H9 (cell line): ENCODE measurements at regions not wholly inside any gene's neighbourhood (a gene's known extent, or its start where the extent isn't known, plus 50 kb on each side); places are given as distances from the start of the nearest gene placed in this dataset.

Experiments used
- DNase-seq: peaks from one replicate; pipeline ENCODE4 v3.0.0-alpha.2; 2017
- H2AFZ ChIP-seq: one replicate; pipeline ENCODE4 v1.6.1; 2013; ENCODE audit warnings: mild to moderate bottlenecking, low read length, control low read depth, moderate library complexity
- H2AK5ac ChIP-seq: 2 replicates; pipeline ENCODE4 v1.6.1; 2013; ENCODE audit warnings: low read length, control low read depth, mixed read lengths; ENCODE audit not compliant: insufficient read length
- H2BK120ac ChIP-seq: one replicate; pipeline ENCODE4 v1.6.1; 2013; ENCODE audit warnings: low read depth, mild to moderate bottlenecking, low read length, control low read depth, inconsistent platforms; ENCODE audit not compliant: poor library complexity, severe bottlenecking
- H2BK12ac ChIP-seq: 2 replicates; pipeline ENCODE4 v1.6.1; 2013; ENCODE audit warnings: low read length, control low read depth, mixed read lengths, low read depth; ENCODE audit not compliant: insufficient read length
- H2BK15ac ChIP-seq: 2 replicates; pipeline ENCODE4 v1.6.1; 2013; ENCODE audit warnings: low read depth, low read length, control low read depth
- H2BK20ac ChIP-seq: one replicate; pipeline ENCODE4 v1.6.1; 2013; ENCODE audit warnings: low read depth, mild to moderate bottlenecking, low read length, control low read depth, inconsistent platforms; ENCODE audit not compliant: poor library complexity, severe bottlenecking
- H2BK5ac ChIP-seq: 2 replicates; pipeline ENCODE4 v1.6.1; 2013; ENCODE audit warnings: low read length, control low read depth, mixed read lengths; ENCODE audit not compliant: insufficient read length
- H3K14ac ChIP-seq: 2 replicates; pipeline ENCODE4 v1.6.1; 2013; ENCODE audit warnings: low read length, control low read depth; ENCODE audit not compliant: insufficient read depth
- H3K18ac ChIP-seq: 2 replicates; pipeline ENCODE4 v1.6.1; 2013; ENCODE audit warnings: low read depth, mild to moderate bottlenecking, mixed read lengths, low read length, control low read depth; ENCODE audit not compliant: insufficient read length
- H3K23ac ChIP-seq: 2 replicates; pipeline ENCODE4 v1.6.1; 2013; ENCODE audit warnings: low read length, control low read depth, mixed read lengths, low read depth; ENCODE audit not compliant: insufficient read length
- H3K23me2 ChIP-seq: 2 replicates; pipeline ENCODE4 v1.6.1; 2013; ENCODE audit warnings: low read depth, mild to moderate bottlenecking, mixed read lengths, low read length, control low read depth; ENCODE audit not compliant: insufficient read length, poor library complexity, severe bottlenecking
- H3K27ac ChIP-seq: 2 replicates; pipeline ENCODE4 v1.5.1; 2013; ENCODE audit warnings: low read length, control low read depth, mixed read lengths, low read depth; ENCODE audit not compliant: insufficient read length
- H3K27me3 ChIP-seq: 2 replicates; pipeline ENCODE4 v1.6.1; 2013; ENCODE audit warnings: low read length, control low read depth, inconsistent platforms; ENCODE audit not compliant: insufficient read depth
- H3K4ac ChIP-seq: 2 replicates; pipeline ENCODE4 v1.6.1; 2013; ENCODE audit warnings: low read depth, mild to moderate bottlenecking, control low read depth, inconsistent platforms, low read length, moderate library complexity
- H3K4me1 ChIP-seq: 2 replicates; pipeline ENCODE4 v1.6.1; 2013; ENCODE audit warnings: low read length, control low read depth, inconsistent platforms; ENCODE audit not compliant: insufficient read depth
- H3K4me2 ChIP-seq: 2 replicates; pipeline ENCODE4 v1.6.1; 2013; ENCODE audit warnings: low read length, control low read depth, mixed read lengths; ENCODE audit not compliant: insufficient read length, insufficient read depth
- H3K56ac ChIP-seq: 2 replicates; pipeline ENCODE4 v1.6.1; 2013; ENCODE audit warnings: low read depth, mild to moderate bottlenecking, mixed read lengths, low read length, control low read depth; ENCODE audit not compliant: insufficient read length
- H3K79me1 ChIP-seq: 2 replicates; pipeline ENCODE4 v1.6.1; 2013; ENCODE audit warnings: low read depth, mild to moderate bottlenecking, moderate library complexity, low read length, control low read depth, inconsistent platforms; ENCODE audit not compliant: insufficient read depth, poor library complexity, severe bottlenecking
- H3K79me2 ChIP-seq: 2 replicates; pipeline ENCODE4 v1.6.1; 2013; ENCODE audit warnings: low read length, control low read depth, inconsistent platforms; ENCODE audit not compliant: insufficient read depth
- H3K9ac ChIP-seq: 2 replicates; pipeline ENCODE4 v1.6.1; 2013; ENCODE audit warnings: low read length, control low read depth, mixed read lengths; ENCODE audit not compliant: insufficient read length; ENCODE audit errors: extremely low read depth
- H3K9me3 ChIP-seq: one replicate; pipeline ENCODE4 v1.6.1; 2013; ENCODE audit warnings: low read depth, low read length, inconsistent platforms; ENCODE audit not compliant: control insufficient read depth
- H3T11ph ChIP-seq: one replicate; pipeline ENCODE4 v1.6.1; 2013; ENCODE audit warnings: mild to moderate bottlenecking, low read length, control low read depth, inconsistent platforms
- H4K20me1 ChIP-seq: one replicate; pipeline ENCODE4 v1.6.1; 2013; ENCODE audit not compliant: control insufficient read depth, insufficient read length, insufficient read depth
- H4K5ac ChIP-seq: 2 replicates; pipeline ENCODE4 v1.6.1; 2013; ENCODE audit warnings: low read depth, mild to moderate bottlenecking, mixed read lengths, low read length, control low read depth; ENCODE audit not compliant: insufficient read length
- H4K8ac ChIP-seq: replicated peaks from 2 replicates; pipeline ENCODE4 v1.6.1; 2013; ENCODE audit warnings: low read length, control low read depth, mixed read lengths, low read depth; ENCODE audit not compliant: insufficient read length
- H4K91ac ChIP-seq: 2 replicates; pipeline ENCODE4 v1.6.1; 2013; ENCODE audit warnings: low read depth, mild to moderate bottlenecking, moderate library complexity, mixed read lengths, low read length, control low read depth; ENCODE audit not compliant: insufficient read length
- H3K27ac Mint-ChIP-seq, 3 experiments: 2 replicates in 2 of 3; 3 replicates in 1 of 3; pipeline ENCODE4 v1.8.0; 2020 to 2021; ENCODE audit warnings: mixed read lengths in 3 of 3, mild to moderate bottlenecking in 1 of 3, moderate library complexity in 1 of 3
- H3K27me3 Mint-ChIP-seq: 2 replicates; pipeline ENCODE4 v1.8.0; 2021; ENCODE audit warnings: low read depth, mild to moderate bottlenecking, moderate library complexity, mixed read lengths
- H3K36me3 Mint-ChIP-seq, 3 experiments: 2 replicates in 2 of 3; 3 replicates in 1 of 3; pipeline ENCODE4 v1.8.0; 2020 to 2021; ENCODE audit warnings: low read depth in 3 of 3, mixed read lengths in 3 of 3; ENCODE audit not compliant: insufficient read depth in 1 of 3
- H3K4me1 Mint-ChIP-seq, 2 experiments: 2 replicates each; pipeline ENCODE4 v1.8.0; 2020; ENCODE audit warnings: mixed read lengths in 2 of 2
- H3K4me3 Mint-ChIP-seq, 2 experiments: 2 replicates in 1 of 2; 3 replicates in 1 of 2; pipeline ENCODE4 v1.8.0; 2020 to 2021; ENCODE audit warnings: mild to moderate bottlenecking in 2 of 2, mixed read lengths in 2 of 2, moderate library complexity in 1 of 2
- H3K9me3 Mint-ChIP-seq, 2 experiments: 2 replicates in 1 of 2; 3 replicates in 1 of 2; pipeline ENCODE4 v1.8.0; 2020; ENCODE audit warnings: mild to moderate bottlenecking in 2 of 2, mixed read lengths in 2 of 2, moderate library complexity in 1 of 2
- WGBS: extraction: QIAGEN DNeasy Blood & Tissue Kit; methylation state at CpG from one replicate; pipeline ENCODE4 v1.1.7; 2013; ENCODE audit warnings: missing lambda C conversion rate, low lambda C conversion rate, mixed read lengths; ENCODE audit not compliant: insufficient read length; ENCODE audit errors: extremely low coverage; 5-methylcytosine and 5-hydroxymethylcytosine counted together
- TF ChIP-seq, protein P1 (sequence below): fragments of 200-600 bp; sonication (generic); conservative IDR thresholded peaks from 3 replicates; pipeline ENCODE4 v1.8.0; 2021; ENCODE audit warnings: antibody characterized with exemption, mild to moderate bottlenecking

GRCh38 chr1:76021846-76022245, 52.7 kb upstream of the ST6GALNAC3 start:
- Histone ChIP-seq H3K23me2 (no peaks in the 10 kb centered on the region), H3T11ph (no peak overlapping the region), H3K9ac (no peak overlapping the region), H3K56ac (no peak overlapping the region), H3K23ac (no peak overlapping the region), H4K8ac (no peak overlapping the region), H2AK5ac (no peak overlapping the region), H2BK20ac (no peak overlapping the region), H3K27ac (no peak overlapping the region), H3K4me1 (no peaks in the 10 kb centered on the region), H2BK15ac (no peak overlapping the region), H2BK12ac (no peak overlapping the region), H3K79me2 (no peaks in the 10 kb centered on the region), H3K79me1 (no peaks in the 10 kb centered on the region), H4K91ac (no peak overlapping the region), H3K4ac (no peak overlapping the region), H2BK120ac (no peak overlapping the region), H4K20me1 (no peaks in the 10 kb centered on the region), H3K4me2 (no peak overlapping the region), H3K14ac (no peak overlapping the region), H3K27me3 (no peaks in the 10 kb centered on the region), H4K5ac (no peak overlapping the region), H2BK5ac (no peak overlapping the region), H2AFZ (no peak overlapping the region), H3K9me3 (no peaks in the 10 kb centered on the region), H3K18ac (no peak overlapping the region)
- H3K27me3 Mint-ChIP-seq: no peaks in the 10 kb centered on the region
- H3K36me3 Mint-ChIP-seq: no peaks in the 10 kb centered on the region
- TF ChIP-seq, protein P1, sequence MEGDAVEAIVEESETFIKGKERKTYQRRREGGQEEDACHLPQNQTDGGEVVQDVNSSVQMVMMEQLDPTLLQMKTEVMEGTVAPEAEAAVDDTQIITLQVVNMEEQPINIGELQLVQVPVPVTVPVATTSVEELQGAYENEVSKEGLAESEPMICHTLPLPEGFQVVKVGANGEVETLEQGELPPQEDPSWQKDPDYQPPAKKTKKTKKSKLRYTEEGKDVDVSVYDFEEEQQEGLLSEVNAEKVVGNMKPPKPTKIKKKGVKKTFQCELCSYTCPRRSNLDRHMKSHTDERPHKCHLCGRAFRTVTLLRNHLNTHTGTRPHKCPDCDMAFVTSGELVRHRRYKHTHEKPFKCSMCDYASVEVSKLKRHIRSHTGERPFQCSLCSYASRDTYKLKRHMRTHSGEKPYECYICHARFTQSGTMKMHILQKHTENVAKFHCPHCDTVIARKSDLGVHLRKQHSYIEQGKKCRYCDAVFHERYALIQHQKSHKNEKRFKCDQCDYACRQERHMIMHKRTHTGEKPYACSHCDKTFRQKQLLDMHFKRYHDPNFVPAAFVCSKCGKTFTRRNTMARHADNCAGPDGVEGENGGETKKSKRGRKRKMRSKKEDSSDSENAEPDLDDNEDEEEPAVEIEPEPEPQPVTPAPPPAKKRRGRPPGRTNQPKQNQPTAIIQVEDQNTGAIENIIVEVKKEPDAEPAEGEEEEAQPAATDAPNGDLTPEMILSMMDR: no peak
- no peak for DNase-seq
- H3K4me3 Mint-ChIP-seq: no peak overlapping the region
- no peak overlapping the region for H3K27ac Mint-ChIP-seq
- H3K9me3 Mint-ChIP-seq: no peaks in the 10 kb centered on the region
- peaks cover 7 to 9% of the 10 kb centered on the region in 2 experiments for H3K4me1 Mint-ChIP-seq
- WGBS: no CpG with 5 or more reads among the region's 4 CpGs
